Right lobe of liver (tissue), 6 donors: ENCODE measurements at regions not wholly inside any gene's neighbourhood (a gene's known extent, or its start where the extent isn't known, plus 50 kb on each side); places are given as distances from the start of the nearest gene placed in this dataset.

Experiments
- ATAC-seq, 4 donors: fragments of 200-7000 bp; cut with Tn5 transposase; one replicate each; pipeline ENCODE4 v1.9.1; 2020; ENCODE audit warnings: mild to moderate bottlenecking in 4 of 4, moderate library complexity in 4 of 4
- DNase-seq, 3 donors: peaks; one replicate each; pipeline ENCODE4 v3.0.0-alpha.2; 2020
- H3K27ac ChIP-seq, 3 donors: fragments of 200-600 bp; one replicate each; pipeline ENCODE4 v1.8.0; 2022
- H3K27me3 ChIP-seq, 2 donors: fragments of 200-600 bp; one replicate each; pipeline ENCODE4 v1.8.0; 2022
- H3K36me3 ChIP-seq, 4 donors: fragments of 200-600 bp; sonication (generic) in 1 of 4; one replicate each; pipeline versions ENCODE4 v1.5.1 to v1.8.0; 2017 to 2022; ENCODE audit warnings: control low read depth in 1 of 4
- H3K4me1 ChIP-seq, 4 donors: fragments of 200-600 bp; sonication (generic) in 1 of 4; one replicate each; pipeline versions ENCODE4 v1.5.1 to v1.8.0; 2017 to 2022; ENCODE audit warnings: control low read depth in 1 of 4
- H3K4me3 ChIP-seq, 3 donors: fragments of 200-600 bp; one replicate each; pipeline ENCODE4 v1.8.0; 2022
- H3K9me3 ChIP-seq, 4 donors: fragments of 200-600 bp; sonication (generic) in 1 of 4; one replicate each; pipeline versions ENCODE4 v1.5.1 to v1.8.0; 2017 to 2022; ENCODE audit warnings: control low read depth in 1 of 4
- CTCF ChIP-seq, 4 donors: fragments of 200-600 bp in 3 of 4; fragments of 450-650 bp in 1 of 4; IDR thresholded peaks; one replicate each; pipeline versions ENCODE4 v1.5.1 to v1.8.0; 2016 to 2022; ENCODE audit warnings: antibody characterized with exemption in 4 of 4, mild to moderate bottlenecking in 2 of 4
- POLR2A ChIP-seq: fragments of 450-650 bp; IDR thresholded peaks from one replicate; pipeline ENCODE4 v1.6.1; 2017; ENCODE audit warnings: antibody characterized with exemption, mild to moderate bottlenecking
- WGBS: methylation state at CpG from one replicate; pipeline ENCODE4 v1.1.6; 2018; ENCODE audit warnings: low coverage, low lambda C conversion rate; ENCODE audit not compliant: insufficient coverage; ENCODE audit errors: missing lambda C conversion rate; 5-methylcytosine and 5-hydroxymethylcytosine counted together
- intact Hi-C, 2 donors: fragments of 100-400 bp; cut with DNase I; formaldehyde crosslinking; loops; one replicate each; pipeline versions ENCODE4 v1.11.2 to v1.14.1; 2022
- donor health status: DM: no; HTN: yes; CAD: no.
- donor health status: DM: no; HTN: no; CAD: no.
- donor health status: DM: no; HTN: no; CAD: no.
- donor health status: DM: no; HTN: yes; CAD: no.
- donor health status: DM: no; HTN: yes; CAD: no.

DNA sequence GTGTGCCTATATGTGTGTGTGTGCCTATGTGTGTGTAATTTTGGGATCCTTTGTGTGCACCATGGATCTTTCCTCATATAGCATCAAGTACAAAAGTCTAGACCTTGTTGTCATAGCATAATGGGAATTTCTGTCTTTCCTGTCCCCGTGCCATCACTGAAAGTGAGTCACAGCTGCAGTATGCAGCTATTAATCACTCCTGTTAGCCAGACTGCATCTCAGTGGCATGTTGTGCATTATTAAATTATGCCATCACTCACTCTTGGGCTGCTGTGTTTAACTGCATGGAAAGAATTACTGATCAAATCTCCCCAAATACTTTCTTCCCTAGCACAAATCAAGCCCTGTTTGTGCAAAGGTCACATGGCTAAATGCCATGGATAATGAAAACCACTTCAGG lies 92.4 kb downstream of the CBLN1 start:
- TF ChIP-seq POLR2A (no peak), CTCF (IDR thresholded peaks at IDR 0.05) (no peak)
- no peaks in the 10 kb centered on the region for H3K4me1 ChIP-seq
- no peak overlapping the region for H3K4me3 ChIP-seq
- 50% methylated on average over 1 of the region's 1 CpG for WGBS
- no peak overlapping the region for H3K27ac ChIP-seq
- H3K27me3 ChIP-seq: no peaks in the 10 kb centered on the region
- no peaks in the 10 kb centered on the region for H3K9me3 ChIP-seq
- ATAC-seq (no peak), DNase-seq (no peak)
- H3K36me3 ChIP-seq: no peaks in the 10 kb centered on the region
- intact Hi-C loops: no loop called here

GRCh38 chr16:49183911-49184310 lies 97.7 kb downstream of the CBLN1 start:
- no peak for ATAC-seq
- TF ChIP-seq CTCF (IDR thresholded peaks at IDR 0.05): no peak
- TF ChIP-seq POLR2A: no peak
- no peaks in the 10 kb centered on the region for H3K9me3 ChIP-seq

GRCh38 chr16:49181791-49182518 lies 99.7 kb downstream of the CBLN1 start:
- Histone ChIP-seq H3K4me3 (no peak overlapping the region), H3K9me3 (no peaks in the 10 kb centered on the region), H3K27me3 (no peaks in the 10 kb centered on the region), H3K27ac (no peak overlapping the region), H3K4me1 (no peaks in the 10 kb centered on the region), H3K36me3 (no peaks in the 10 kb centered on the region)
- no peak for ATAC-seq
- TF ChIP-seq CTCF (IDR thresholded peaks at IDR 0.05): no peak
- TF ChIP-seq POLR2A: no peak
- intact Hi-C loops: no loop called here
- WGBS: 26% methylated on average over 7 of the region's 8 CpGs
- no peak for DNase-seq

More at GRCh38 chr16:49183911-49184310, 97.7 kb downstream of the CBLN1 start:
- Histone ChIP-seq H3K36me3 (no peaks in the 10 kb centered on the region), H3K27ac (no peak overlapping the region), H3K4me3 (no peak overlapping the region), H3K27me3 (no peaks in the 10 kb centered on the region), H3K4me1 (no peaks in the 10 kb centered on the region)
- no peak for DNase-seq
- WGBS: 11% methylated on average over 3 of the region's 5 CpGs
- intact Hi-C loops: no loop called here

GRCh38 chr16:49179714-49180330 lies 101.8 kb downstream of the CBLN1 start:
- DNase-seq (no peak), ATAC-seq (no peak)
- Histone ChIP-seq H3K9me3 (no peaks in the 10 kb centered on the region), H3K36me3 (no peaks in the 10 kb centered on the region), H3K27ac (no peak overlapping the region), H3K4me1 (no peaks in the 10 kb centered on the region), H3K4me3 (no peak overlapping the region), H3K27me3 (no peaks in the 10 kb centered on the region)
- WGBS: 31% methylated on average over 3 of the region's 4 CpGs
- intact Hi-C loops: no loop called here
- no peak for TF ChIP-seq CTCF (IDR thresholded peaks at IDR 0.05)
- TF ChIP-seq POLR2A: no peak
